T1000 (cell line): ENCODE measurements at regions not wholly inside any gene's neighbourhood (a gene's known extent, or its start where the extent isn't known, plus 50 kb on each side); places are given as distances from the start of the nearest gene placed in this dataset.
"Not testable (repeated sequence)": the region's sequence is repeated elsewhere in the genome, so short reads cannot be mapped to it uniquely, and the experiment has no call there.

ENCODE experiments used
- DNase-seq: peaks from one replicate; lab custom pipeline; 2025; ENCODE audit warnings: mixed read lengths; lab: John Stamatoyannopoulos, UW

DNA sequence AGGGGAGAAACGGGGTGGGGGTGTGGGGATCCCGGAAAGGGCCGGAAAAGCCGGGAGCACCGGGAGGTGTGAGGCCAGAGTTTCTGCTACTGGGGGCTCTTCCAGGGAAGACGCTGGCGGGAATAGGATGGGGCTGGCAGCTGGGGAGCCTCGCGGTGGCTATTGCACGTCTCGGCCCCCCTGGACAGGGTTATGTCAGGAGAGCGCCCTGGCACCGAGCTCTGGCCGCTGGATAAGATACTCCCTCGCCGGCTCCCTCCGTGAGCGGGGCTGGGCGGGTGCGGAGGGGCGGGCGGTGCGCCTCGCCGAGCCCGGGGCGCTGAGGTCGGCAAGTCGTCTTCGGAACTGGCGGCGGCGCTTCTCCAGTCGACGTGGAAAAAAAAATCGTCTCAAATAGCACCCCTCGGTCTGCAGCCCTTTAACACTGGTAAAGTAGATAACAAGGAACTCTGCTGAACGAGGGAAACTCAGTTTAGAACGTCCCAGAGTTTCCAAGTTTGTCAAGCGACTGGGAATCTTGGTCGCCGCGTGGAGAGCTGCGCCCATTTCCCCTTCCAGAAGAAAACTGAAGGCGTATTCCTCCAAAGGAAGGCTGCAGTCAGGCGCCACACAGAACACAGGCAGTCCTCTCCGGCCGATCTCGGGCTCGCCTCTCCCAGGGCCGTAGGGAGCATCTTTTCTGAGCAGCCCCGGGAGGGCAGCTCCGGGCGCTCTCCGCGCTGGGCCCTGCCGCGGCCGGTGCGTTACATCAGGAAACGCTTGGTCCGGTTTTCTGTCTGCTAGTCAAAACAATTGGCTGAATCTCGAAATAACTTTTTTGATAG is 115.1 kb downstream of the KCNRG start:
- DNase-seq = no peak

DNA sequence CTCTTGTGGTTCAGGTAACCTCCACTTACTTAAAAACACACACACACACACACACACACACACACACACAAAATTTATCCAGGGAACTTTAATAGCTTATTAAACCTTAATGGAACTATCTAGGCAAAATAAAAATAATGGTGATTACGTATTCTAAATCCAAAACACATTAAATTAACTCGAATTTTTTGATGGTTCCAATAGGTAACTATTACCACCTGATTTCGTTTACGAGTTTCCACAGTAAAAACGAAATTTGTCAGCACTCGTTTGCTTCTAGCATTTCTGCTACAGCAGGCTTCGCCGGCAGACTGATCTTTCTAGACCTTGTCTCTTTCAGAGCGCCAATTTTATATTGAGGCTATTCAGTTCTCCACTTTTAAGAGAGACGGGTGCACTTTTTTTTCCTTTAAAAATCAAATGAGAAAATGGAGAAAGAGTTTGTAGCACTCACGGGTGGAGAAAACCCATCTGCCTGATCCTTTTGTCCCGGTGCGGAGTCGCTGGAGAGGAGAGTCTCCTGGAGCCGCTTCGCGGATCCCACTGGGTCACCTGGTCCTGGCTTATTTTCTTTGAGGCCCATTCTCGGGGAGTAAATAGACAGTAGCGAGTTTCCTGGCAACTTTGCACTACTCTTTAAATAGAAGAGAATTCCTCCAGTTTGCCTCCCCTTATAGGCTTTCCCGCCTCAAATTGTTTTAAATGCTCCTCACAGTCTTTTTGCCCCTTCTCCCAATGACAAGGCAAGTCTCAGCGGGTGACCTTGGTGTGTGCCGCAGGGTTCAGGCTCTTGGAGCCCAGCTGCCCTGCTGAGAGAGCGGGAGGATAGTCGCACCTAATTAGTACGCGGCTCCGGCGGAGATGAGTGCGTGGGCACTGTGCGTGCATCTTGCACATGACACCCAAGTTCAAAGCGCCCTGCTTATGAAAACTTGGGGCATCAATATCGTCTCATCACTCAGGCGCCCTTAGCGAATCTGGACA is 117.0 kb downstream of the KCNRG start:
- no peak for DNase-seq

DNA sequence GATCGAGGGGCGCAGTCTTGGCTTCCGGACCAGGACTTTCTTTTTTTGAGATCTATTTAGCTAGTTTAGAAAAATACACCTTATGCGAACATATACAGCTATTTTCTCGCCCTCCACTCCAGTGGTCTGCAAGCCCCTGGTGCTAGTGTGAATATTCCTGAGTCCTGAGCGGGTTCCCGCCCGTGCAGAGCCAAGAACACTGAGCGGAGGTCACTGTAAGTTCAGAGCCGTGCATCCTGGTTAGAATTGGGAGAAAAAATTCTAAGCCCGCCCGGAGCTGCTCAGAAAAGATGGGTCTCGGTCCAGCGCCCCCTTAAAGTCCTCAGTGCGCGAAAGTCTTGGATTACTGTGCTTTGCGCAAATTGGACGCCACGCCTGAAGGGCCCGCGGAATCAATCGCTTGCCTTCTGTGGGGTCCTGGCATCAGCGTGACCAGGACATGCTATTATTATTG is 117.7 kb downstream of the KCNRG start:
- no peak for DNase-seq

GRCh38 chr13:50133358-50133953 is 118.2 kb downstream of the KCNRG start:
- DNase-seq = no peak

DNA sequence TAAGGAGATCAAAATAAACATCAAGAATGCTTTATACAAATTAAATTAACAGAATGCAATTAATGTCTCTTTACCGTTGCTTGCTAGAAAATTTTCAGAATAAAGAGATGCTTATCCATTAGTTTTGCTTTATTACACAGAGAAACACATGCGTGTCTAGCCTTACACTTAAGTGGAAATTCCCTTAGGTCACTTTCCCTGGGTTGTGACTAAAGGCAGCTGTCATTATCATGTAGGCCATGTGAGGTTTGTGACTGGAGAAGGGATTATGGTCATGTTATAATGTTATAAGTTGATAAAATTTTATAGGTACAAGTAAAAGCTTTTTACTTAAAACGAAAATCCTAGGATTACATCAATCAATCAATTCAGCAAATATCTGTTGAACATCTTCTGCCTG is 121.0 kb downstream of the KCNRG start:
- no peak for DNase-seq

- no peak for DNase-seq
These were observed 121.4 kb downstream of the KCNRG start for GRCh38 chr13:50136678-50137077.

DNA sequence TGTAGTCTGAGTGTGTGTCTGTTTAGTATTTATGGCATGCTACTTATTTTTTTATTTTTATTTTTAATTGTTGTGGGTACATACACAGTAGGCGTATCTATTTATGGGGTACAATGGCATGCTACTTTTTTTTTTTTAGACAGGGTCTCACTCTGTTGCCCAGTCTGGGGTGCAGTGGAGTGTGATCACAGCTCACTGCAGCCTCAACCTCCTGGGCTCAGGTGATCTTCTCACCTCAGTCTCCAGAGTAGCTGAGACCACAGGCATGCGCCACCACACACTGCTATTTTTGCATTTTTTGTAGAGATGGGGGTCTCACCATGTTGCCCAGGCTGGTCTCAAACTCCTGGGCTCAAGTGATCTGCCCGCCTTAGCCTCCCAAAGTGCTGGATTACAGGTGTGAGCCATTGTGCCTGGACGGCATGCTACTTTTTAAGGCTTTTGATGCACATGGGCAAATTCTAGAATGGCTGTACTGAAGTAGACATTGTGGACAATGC is 124.2 kb downstream of the KCNRG start:
- DNase-seq = not testable (repeated sequence)

DNA sequence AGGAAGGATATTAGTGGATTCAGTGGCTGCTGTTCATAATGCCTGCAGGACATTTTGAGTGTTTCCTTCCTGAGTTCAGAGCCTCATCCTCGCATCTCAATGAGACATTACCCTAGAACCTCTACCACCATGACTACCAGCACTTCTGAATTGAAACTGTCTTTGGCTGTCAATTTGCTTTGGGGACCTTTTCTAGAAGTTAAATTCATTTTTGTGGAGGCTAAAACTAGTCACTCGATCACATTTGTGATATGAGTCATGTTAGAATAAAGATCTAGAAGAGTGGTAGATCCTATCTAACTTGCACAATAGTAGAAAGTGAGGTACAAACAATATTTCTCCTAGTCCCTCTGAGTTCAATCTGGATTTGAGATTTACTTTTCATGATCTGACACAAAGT is 124.9 kb downstream of the KCNRG start:
- no peak for DNase-seq

DNA sequence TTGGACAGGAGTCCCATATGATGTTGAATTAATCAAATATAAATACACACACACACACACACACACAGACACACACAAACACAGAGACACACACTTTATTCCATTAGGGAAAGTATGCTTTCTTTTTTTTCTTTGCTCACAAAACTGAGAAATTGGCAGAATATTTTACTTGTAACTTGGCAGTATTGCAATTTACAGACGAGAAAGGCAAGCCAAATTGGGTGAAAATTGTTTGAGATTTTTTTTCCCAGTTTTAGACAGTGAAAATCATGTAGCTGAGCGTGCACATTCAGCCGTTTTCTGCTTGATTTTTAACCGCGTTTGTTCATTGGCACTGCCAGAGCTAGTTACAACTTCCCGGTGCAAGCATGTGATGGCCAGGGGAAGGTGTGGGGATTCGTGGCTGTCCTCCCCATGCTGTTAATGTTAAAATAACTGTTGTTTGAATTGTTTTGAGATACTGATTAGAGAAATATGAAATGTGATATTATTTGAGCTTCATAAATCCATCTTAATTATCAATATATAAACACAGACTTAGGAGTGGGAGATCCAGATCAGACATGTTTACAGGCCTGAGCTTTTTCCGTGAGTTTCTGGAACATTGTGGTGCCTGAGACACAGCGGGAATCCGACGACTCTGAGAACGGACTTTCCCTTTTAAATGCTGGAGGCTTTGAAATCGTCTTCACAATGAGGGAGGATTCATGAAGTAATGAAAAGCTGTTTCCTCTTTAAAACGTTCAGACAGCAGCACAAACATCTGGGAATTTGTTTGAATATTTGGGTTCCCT is 125.5 kb downstream of the KCNRG start:
- no peak for DNase-seq

DNA sequence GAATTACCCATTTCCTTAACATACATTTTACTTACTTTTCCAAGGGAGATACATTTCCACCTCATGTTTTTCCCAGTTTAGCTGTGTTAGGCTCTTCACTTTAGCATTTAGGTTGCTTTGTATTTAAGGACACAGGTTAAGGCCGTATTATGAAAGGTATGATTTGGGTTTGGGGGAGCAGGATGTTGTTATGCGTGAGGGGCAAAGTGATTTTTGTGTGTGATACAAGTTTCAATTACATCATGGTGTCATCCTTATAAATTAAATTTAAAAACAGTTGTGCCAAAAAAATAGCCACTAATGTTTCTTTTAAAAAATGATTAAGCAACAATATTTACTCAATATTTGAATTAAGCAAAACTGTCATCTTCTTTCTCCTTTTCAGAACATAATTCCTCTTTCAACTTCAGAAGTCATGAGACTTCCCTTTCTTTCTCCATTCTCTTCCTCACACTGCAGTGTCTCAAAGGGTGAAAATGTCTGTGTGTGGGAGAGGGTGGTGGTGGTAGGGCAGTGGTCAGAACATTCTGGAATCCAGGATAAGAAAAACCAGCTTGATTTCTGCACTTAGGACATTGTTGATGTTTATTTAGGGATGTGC is 126.2 kb downstream of the KCNRG start:
- DNase-seq = no peak

DNA sequence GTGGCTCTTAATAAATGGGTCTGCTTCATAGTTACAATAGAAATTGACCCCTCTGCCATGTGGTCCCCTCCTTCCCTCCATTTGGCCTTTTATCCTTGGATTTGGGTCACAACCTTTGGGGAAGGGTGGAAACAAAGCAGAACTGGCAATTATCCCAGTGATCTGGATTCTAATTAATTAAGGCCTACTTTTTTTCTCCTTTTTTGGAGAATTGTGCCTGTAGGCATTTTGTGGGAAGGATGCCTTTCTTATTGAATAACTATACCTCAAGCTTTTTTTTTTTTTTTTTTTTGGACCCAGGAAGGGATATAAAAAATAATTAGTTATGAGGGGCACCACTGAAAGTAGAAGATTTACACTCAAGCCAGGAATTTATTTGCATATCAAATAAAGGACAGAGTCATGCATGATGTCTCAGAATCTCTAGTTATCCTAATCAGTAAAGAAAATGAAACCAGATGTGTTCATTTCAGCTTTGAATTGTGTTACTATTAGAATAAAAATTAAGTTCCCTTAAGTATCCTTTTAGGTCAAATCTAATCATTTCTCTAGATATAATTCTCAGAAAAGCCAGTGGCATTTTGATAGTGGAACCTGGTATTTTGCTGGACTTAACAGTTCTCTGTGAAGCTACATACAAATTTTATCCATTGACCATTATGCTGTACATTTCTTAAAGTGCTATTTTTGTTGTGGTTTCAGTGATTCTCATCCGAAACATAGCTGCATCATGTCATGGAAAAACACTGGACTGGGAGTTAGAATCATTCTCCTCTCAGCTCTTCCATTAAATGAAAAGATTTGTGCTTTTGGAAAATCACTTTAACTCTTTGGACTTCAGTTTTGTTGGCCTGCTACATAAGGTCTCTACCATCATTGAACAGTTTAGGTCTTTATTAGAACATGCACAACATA is 129.3 kb downstream of the KCNRG start:
- no peak for DNase-seq

DNA sequence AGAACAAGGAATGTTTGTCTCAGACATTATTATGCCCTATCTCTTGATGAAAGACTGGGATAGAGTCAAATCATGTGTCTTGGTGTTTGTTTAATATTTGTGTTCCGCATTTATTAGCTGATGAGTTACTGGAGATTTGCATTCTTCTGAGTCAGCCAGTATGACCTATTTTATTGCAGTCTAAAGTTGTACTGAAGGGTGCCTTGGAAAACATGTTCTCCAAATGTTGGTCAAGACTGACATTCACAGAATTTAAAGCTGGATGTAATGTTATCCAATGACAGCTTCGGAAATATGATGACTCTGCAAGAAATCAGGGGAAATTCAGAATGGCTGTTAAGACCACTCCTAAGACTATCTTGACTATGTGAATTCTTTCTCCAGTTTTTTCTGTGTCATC is 134.0 kb downstream of the KCNRG start:
- DNase-seq = no peak

DNA sequence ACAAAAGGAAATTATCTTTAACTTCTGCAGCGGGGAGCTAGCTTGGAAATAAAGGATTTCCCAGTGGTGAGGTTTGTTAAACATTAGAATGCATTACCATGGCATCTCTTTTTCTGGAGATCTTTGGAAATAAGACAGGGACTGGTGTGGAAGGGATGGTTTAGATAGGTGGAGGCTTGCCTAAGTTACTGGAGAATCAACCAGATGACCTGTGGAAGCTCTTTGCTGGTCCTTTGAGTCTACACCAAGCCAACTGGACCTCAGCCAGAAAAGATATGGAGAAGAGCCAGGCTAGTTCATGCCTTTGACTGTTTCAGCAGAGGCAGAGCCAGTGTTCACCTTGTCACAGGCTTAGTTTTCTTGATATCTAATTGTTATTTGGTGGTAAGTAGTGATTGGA is 134.7 kb downstream of the KCNRG start:
- no peak for DNase-seq

DNA sequence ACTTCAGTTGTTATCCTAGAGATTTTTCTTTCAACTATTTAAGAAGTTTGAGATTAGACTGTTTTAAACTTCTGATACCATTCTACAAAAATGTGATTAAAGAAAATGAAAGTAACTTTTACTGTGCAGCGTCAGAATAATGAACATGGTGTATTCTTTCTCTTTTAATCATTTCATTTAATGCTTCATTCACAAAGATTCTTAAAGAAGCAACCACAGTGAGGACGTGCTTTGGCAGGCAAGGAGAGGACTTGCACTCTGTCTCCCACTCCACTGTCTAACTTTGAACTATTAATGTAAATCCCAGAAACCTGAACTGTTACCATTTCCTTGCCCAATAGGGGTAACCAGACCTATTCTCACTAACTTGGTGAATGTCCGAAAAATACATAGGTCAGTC is 137.0 kb downstream of the KCNRG start:
- no peak for DNase-seq

GRCh38 chr13:50152655-50153309 is 137.5 kb downstream of the KCNRG start:
- DNase-seq = no peak

DNA sequence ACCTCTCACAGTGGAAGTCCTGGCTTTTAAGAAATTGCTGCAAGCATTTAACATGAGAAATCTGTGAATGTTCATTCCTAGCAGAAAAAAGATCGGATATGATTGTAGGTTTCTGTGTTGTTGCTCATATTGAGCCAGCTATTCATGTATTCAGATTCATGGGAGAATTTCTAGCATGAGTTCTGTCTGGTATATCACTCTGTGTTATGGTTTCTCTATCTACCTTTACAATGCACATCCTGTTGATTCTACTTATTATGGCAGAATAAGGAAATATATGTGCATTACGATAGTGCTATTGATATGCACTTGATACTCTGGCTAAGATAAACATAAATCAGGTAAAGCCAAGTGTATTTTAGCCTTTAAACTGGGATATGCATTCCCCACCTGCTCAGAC is 138.2 kb downstream of the KCNRG start:
- no peak for DNase-seq

DNA sequence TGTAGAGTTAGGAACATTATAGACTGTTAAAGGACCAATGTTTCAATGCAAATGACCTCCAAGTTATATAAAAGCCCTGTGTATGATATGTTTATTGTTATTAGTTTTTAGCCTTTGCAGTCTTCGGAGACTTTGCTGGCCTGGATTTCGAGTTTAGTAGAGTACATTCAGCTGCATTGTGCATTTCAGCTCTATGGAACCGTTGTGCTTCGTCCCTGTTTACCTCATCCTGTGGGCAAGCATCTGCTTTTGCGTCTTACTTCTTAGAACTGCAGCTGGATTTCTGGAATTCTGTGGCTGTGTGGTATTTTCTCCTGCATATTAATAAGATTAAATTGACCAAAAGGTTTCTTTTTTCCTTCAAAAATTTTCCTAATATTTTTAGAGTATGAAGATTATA is 138.6 kb downstream of the KCNRG start:
- DNase-seq = no peak

DNA sequence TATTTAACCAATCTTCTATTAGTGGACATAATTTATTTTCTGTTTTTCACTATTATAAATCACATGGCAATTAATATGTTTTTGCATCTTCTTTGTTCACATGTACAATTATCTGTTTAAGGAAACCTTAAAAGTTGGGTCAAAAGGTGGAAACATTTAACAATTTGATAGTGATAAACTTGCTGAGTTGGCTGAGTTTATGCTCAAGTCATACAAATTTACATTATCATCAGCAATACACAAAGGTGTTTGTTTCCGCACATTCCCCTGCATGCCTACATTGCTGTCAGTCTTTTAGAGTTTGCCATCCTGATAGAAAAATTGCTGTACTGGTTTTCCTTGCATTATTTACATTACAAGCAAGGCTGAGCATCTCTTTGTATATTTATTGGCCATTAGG is 139.5 kb downstream of the KCNRG start:
- DNase-seq = no peak

GRCh38 chr13:50156140-50156539 is 140.9 kb downstream of the KCNRG start:
- no peak for DNase-seq
